Motor neuron (in vitro differentiated cells): ENCODE measurements at regions not wholly inside any gene's neighbourhood (a gene's known extent, or its start where the extent isn't known, plus 50 kb on each side); places are given as distances from the start of the nearest gene placed in this dataset.

ENCODE experiments used
- ATAC-seq, 8 experiments: fragments of 200-7000 bp; cut with Tn5 transposase; replicated peaks in 6 of 8; 2 replicates each; pipeline ENCODE4 v1.8.0; 2021; ENCODE audit warnings: mild to moderate bottlenecking in 8 of 8, moderate library complexity in 8 of 8
- H3K27ac ChIP-seq, 2 donors: fragments of 250-450 bp; sonication (Bioruptor Pico); 2 replicates each; pipeline ENCODE4 v1.9.0; 2021; ENCODE audit warnings: antibody characterized with exemption in 2 of 2, mild to moderate bottlenecking in 2 of 2, moderate library complexity in 1 of 2
- H3K4me1 ChIP-seq, 2 donors: fragments of 250-450 bp; sonication (Bioruptor Pico); replicated peaks in 1 of 2; 2 replicates each; pipeline ENCODE4 v1.6.1; 2021; ENCODE audit warnings: antibody characterized with exemption in 2 of 2, mild to moderate bottlenecking in 2 of 2, moderate library complexity in 1 of 2
- H3K4me3 ChIP-seq, 5 donors: fragments of 250-450 bp; sonication (Bioruptor Pico); 2 replicates each; pipeline ENCODE4 v1.9.0; 2021; ENCODE audit warnings: antibody characterized with exemption in 5 of 5, mild to moderate bottlenecking in 5 of 5, moderate library complexity in 4 of 5
- WGBS, 10 experiments: fragments of 450-650 bp; shearing (Covaris generic); methylation state at CpG; one replicate each; pipeline ENCODE4 v1.0.0; 2022; 5-methylcytosine and 5-hydroxymethylcytosine counted together
- in situ Hi-C, 9 experiments: fragments of 400-800 bp; cut with MboI; loops; one replicate each; pipeline ENCODE4 v1.15.0; 2021; ENCODE audit warnings: low sequenced_read_pairs in 9 of 9, low pct_unique_long_range_greater_than_20kb in 2 of 9; ENCODE audit not compliant: unreplicated experiment in 9 of 9

GRCh38 chr6:44685213-44685612 lies 297.7 kb downstream of the CDC5L start:
- no peak overlapping the region for H3K27ac ChIP-seq
- peaks cover 4 to 7% of the 10 kb centered on the region in 2 donors for H3K4me1 ChIP-seq
- ATAC-seq: no peak
- in situ Hi-C loops: no loop called here
- no peak overlapping the region for H3K4me3 ChIP-seq
- WGBS, 10 experiments: 76 to 100% (median 82%) methylated on average over 1 to 2 of the region's 2 CpGs; no CpG with 5 or more reads in 4 of the 10 experiments

GRCh38 chr6:44696099-44696498 lies 308.6 kb downstream of the CDC5L start:
- in situ Hi-C loops: no loop called here
- H3K4me3 ChIP-seq: no peak overlapping the region
- WGBS, 10 experiments: 8 to 100% (median 94%) methylated on average over 1 of the region's 1 CpG; no CpG with 5 or more reads in 2 of the 10 experiments
- H3K4me1 ChIP-seq: no peaks in the 10 kb centered on the region
- peak in 1 of 8 experiments; percentile 31 for ATAC-seq
- H3K27ac ChIP-seq: no peak overlapping the region

- H3K27ac ChIP-seq: no peak overlapping the region
- WGBS, 10 experiments: 73 to 100% (median 78%) methylated on average over 1 to 4 of the region's 6 CpGs; no CpG with 5 or more reads in 7 of the 10 experiments
- no peaks in the 10 kb centered on the region for H3K4me1 ChIP-seq
- H3K4me3 ChIP-seq: no peak overlapping the region
- in situ Hi-C loops: no loop called here
- peak in 3 of 8 experiments; percentile 34 to 49 (median 39) for ATAC-seq
These were observed 309.2 kb downstream of the CDC5L start for GRCh38 chr6:44696686-44697085.

GRCh38 chr6:44697327-44697726 lies 309.8 kb downstream of the CDC5L start:
- H3K27ac ChIP-seq: no peak overlapping the region
- WGBS, 10 experiments: 20 to 88% (median 81%) methylated on average over 1 to 9 of the region's 11 CpGs; no CpG with 5 or more reads in 5 of the 10 experiments
- H3K4me3 ChIP-seq: no peak overlapping the region
- peak in 4 of 8 experiments; percentile 22 to 87 (median 40) for ATAC-seq
- H3K4me1 ChIP-seq: no peaks in the 10 kb centered on the region
- in situ Hi-C loops: no loop called here

GRCh38 chr6:44698602-44699001 lies 311.1 kb downstream of the CDC5L start:
- ATAC-seq: no peak
- no peak overlapping the region for H3K27ac ChIP-seq
- H3K4me1 ChIP-seq: no peaks in the 10 kb centered on the region
- no peak overlapping the region for H3K4me3 ChIP-seq
- in situ Hi-C loops: no loop called here
- WGBS, 10 experiments: 0 to 86% (median 33%) methylated on average over 1 of the region's 1 CpG; no CpG with 5 or more reads in 3 of the 10 experiments

- Histone ChIP-seq H3K4me1 (no peaks in the 10 kb centered on the region), H3K27ac (no peak overlapping the region), H3K4me3 (no peak overlapping the region)
- no peak for ATAC-seq
- in situ Hi-C loops: no loop called here
- 0 to 75% (median 43%) methylated on average over 1 of the region's 1 CpG; no CpG with 5 or more reads in 7 of the 10 experiments for WGBS, 10 experiments
These were observed 311.6 kb downstream of the CDC5L start for GRCh38 chr6:44699082-44699481.

GRCh38 chr6:44699851-44700250 lies 312.3 kb downstream of the CDC5L start:
- Histone ChIP-seq H3K4me1 (no peaks in the 10 kb centered on the region), H3K4me3 (no peak overlapping the region), H3K27ac (no peak overlapping the region)
- in situ Hi-C loops: no loop called here
- no peak for ATAC-seq
- WGBS, 10 experiments: 67 to 91% (median 82%) methylated on average over 1 to 2 of the region's 2 CpGs; no CpG with 5 or more reads in 2 of the 10 experiments

- in situ Hi-C loops: no loop called here
- WGBS, 10 experiments: 80 to 100% (median 92%) methylated on average over 1 to 5 of the region's 5 CpGs; no CpG with 5 or more reads in 5 of the 10 experiments
- no peaks in the 10 kb centered on the region for H3K4me1 ChIP-seq
These were observed 312.9 kb downstream of the CDC5L start for GRCh38 chr6:44700422-44700821.

GRCh38 chr6:44701038-44701636 lies 313.6 kb downstream of the CDC5L start:
- no peak overlapping the region for H3K27ac ChIP-seq
- ATAC-seq: peak in 2 of 8 experiments; percentile 12 to 26
- H3K4me3 ChIP-seq: no peak overlapping the region
- in situ Hi-C loops: no loop called here
- no peaks in the 10 kb centered on the region for H3K4me1 ChIP-seq
- 0 to 93% (median 56%) methylated on average over 1 to 6 of the region's 11 CpGs; no CpG with 5 or more reads in 1 of the 10 experiments for WGBS, 10 experiments

More at GRCh38 chr6:44700422-44700821, 312.9 kb downstream of the CDC5L start:
- Histone ChIP-seq H3K27ac (no peak overlapping the region), H3K4me3 (no peak overlapping the region)
- no peak for ATAC-seq

- 9 to 80% (median 70%) methylated on average over 2 to 10 of the region's 12 CpGs; no CpG with 5 or more reads in 3 of the 10 experiments for WGBS, 10 experiments
- in situ Hi-C loops: no loop called here
- Histone ChIP-seq H3K4me3 (no peak overlapping the region), H3K27ac (no peak overlapping the region), H3K4me1 (no peaks in the 10 kb centered on the region)
- peak in 2 of 8 experiments; percentile 25 to 50 for ATAC-seq
These were observed 314.2 kb downstream of the CDC5L start for GRCh38 chr6:44701637-44702101.

- no peak overlapping the region for H3K4me3 ChIP-seq
- in situ Hi-C loops: no loop called here
- no peaks in the 10 kb centered on the region for H3K4me1 ChIP-seq
- H3K27ac ChIP-seq: no peak overlapping the region
- ATAC-seq: no peak
These were observed 314.8 kb downstream of the CDC5L start for GRCh38 chr6:44702292-44702691.

- in situ Hi-C loops: no loop called here
- no peak for ATAC-seq
- Histone ChIP-seq H3K4me3 (no peak overlapping the region), H3K4me1 (no peaks in the 10 kb centered on the region), H3K27ac (no peak overlapping the region)
- 68 to 92% (median 83%) methylated on average over 3 to 14 of the region's 15 CpGs for WGBS, 10 experiments
These were observed 317.0 kb downstream of the CDC5L start for GRCh38 chr6:44704240-44705150.

- no peaks in the 10 kb centered on the region for H3K4me1 ChIP-seq
- ATAC-seq: no peak
- 80 to 100% (median 93%) methylated on average over 1 to 4 of the region's 4 CpGs; no CpG with 5 or more reads in 1 of the 10 experiments for whole genome bisulfite sequencing, 10 experiments
- in situ Hi-C loops: no loop called here
- no peak overlapping the region for H3K4me3 ChIP-seq
- H3K27ac ChIP-seq: no peak overlapping the region
These were observed 318.1 kb downstream of the CDC5L start for GRCh38 chr6:44705596-44705995.
